Right renal cortex interstitium (tissue), 3 donors: ENCODE measurements at regions not wholly inside any gene's neighbourhood (a gene's known extent, or its start where the extent isn't known, plus 50 kb on each side); places are given as distances from the start of the nearest gene placed in this dataset.

Experiments used
- DNase-seq, 3 donors: peaks; one replicate each; pipeline ENCODE4 v3.0.0-alpha.2; 2013; ENCODE audit warnings: low read depth in 3 of 3, low spot score in 2 of 3

DNA sequence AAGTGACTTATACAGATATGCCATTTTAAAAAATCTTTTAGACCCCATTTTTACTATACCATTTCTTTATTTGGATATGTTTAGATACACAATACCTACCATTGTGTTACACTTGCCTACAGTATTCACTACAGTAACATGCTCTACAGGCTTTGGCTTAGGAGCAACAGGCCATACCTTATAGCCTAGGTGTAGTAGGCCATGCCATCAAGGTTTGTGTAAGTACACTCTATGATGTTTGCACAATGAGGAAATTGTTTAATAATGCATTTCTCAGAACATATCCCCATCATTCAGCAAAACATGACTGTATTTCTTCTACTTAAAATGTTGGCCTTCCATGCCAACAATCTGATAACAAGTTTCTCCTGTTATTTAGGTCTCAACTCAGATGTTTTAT lies 1559.5 kb upstream of the TENM4 start:
- no peak for DNase-seq

DNA sequence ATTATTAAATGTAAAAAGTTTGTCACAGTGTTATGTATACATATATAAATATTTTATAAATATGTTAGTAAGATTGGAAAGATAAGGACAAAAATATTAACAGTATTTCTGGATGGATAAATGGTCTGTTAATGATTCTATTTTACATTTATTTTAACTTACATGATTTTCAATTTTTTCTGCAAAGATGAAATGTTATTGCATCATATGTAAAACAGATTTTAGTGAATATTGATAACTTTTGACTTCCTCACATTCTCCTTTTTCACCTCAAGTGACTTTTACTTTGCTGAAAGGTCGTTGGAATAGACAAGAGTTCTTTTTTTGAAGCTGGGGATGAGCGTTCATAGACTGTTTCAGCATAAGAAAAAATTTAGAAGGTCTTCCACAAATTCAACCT lies 1554.7 kb upstream of the TENM4 start:
- DNase-seq: no peak

DNA sequence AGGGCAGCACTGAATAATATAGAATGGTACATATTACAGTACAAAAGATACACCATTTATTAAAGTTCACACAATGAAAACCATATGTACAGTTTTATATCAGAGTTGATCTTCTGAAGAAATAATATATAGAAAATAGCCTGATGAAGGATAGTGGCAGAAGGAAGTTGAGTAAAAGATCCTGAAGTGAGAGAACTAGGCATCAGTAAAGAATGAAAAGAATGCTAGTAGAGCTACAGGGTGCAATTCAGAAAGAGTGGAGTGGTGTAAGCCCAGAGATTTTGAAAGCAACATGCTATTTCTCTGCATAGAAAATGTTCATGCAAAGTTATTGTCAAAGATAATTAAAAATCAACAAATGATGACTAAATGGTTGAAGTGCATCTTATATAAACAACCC lies 1552.7 kb upstream of the TENM4 start:
- DNase-seq: no peak

DNA sequence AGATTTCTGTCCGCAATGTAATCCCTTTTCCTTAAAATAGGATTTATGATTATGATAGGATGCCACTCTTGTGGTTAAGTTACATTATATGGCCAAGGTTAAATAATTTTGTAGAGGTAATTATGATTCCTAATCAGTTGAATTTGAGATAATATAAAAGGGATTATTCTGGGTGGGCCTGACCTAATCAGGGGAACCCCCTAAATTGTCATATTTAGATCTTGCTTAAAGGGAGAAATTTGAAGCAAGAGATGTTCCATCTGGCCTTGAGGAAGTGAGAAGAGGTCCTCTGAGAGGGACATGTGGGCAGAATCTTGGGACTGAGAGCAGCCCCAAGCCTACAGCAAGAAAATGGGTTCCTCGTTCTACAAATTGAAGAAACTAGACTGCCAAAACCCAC lies 1550.1 kb upstream of the TENM4 start:
- DNase-seq: no peak

DNA sequence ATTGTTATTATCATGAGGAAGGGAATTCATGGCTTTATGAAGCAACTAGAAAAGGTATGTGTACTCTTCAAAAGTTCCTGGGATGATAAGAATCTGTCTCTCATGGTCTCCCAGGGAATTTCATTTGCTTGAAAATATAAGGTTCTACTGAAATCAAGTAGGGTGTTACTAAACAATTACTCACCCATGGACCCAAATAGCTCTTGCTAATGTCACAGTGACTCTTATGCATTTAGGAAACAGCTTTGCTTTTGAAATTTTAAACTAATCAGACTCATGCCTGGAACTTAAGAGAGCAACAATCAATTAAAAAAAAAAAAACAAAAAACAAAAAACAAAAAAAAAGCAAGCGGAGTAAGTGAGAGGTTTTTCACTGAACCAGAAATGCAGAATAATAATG lies 1546.3 kb upstream of the TENM4 start:
- no peak for DNase-seq

DNA sequence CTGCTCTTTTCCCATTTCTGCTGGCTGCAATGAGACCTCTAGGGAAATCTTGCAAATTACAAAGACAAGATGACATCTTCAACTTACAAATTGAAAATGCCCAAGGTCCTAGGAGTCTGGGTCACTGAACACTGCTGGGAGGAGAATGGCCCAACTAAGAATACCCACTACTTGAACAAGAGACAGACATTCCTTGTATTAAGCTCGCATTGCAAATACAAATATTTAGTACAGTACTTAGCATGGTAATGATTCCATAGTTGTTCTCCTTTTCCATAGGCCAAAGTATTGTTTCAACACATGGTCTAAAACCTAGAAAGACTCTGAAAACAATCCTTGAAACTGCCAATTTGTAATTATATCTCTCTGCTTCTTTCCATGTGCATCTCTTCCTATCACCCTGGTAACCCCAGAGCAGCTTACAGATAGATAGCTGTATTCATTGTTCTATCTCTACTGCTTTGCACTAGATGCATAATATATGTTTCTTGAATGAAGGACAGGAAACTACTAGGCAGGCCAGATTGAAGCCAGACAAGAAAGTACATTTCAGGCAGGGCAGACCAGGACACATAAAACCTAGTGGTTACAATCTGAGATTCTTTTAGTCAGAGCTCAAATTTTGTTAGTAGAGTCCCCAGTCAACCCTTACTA lies 1545.7 kb upstream of the TENM4 start:
- no peak for DNase-seq

DNA sequence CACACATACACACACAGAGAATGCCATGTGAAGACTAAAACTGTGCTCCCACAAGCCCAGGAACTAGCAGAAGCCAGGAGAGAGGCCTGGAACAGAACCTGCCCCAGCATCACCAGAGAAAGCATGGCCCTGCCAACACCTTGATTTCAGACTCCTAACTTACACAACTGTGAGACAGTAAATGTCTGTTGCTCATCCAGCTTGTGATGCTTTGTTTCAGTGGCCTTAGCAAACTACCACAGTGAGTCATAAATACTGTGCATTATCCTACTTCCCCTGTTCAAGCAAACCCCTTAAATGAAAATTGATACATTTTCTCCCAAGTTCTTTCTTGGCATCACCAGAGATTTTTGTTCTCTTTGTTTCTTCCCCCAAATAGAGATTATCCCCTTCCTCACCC lies 1539.4 kb upstream of the TENM4 start:
- DNase-seq: no peak

DNA sequence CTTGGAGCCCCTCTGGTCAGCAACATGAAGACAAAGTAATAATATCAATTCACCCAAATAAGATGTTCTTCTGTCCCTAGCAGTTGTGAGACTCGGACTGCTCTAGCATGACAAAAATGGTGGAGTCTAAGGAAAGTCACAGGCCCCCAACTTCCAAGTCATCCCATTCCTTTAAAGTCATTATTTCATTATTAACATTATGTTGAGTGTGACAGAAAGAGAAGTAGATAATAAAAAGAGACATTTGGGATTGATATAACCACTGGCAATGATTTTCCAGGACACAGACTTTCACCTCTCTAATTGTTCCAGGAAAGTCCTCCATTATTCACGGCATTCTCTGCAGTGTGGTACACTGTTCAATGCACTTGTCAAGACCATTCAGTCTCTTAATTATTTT lies 1533.0 kb upstream of the TENM4 start:
- no peak for DNase-seq

DNA sequence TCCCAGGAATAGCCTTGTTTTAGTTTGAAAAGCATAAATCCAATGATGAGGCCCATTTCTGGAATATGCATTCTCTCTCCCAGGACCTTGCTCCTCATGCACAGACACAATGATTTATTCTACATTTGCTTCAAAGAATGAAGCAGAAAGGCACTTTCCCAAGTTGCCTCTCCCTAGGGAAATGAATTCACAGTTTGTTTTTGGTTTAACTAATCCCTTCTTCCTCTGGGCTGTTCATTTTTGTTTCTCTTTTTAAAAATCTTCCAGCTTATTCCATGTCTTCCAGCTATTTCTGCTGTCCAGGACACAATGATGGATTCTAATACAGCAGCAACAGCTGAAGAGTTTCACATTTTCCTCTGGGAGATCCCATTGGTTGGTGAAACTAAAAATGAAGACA lies 1529.2 kb upstream of the TENM4 start:
- DNase-seq: no peak

DNA sequence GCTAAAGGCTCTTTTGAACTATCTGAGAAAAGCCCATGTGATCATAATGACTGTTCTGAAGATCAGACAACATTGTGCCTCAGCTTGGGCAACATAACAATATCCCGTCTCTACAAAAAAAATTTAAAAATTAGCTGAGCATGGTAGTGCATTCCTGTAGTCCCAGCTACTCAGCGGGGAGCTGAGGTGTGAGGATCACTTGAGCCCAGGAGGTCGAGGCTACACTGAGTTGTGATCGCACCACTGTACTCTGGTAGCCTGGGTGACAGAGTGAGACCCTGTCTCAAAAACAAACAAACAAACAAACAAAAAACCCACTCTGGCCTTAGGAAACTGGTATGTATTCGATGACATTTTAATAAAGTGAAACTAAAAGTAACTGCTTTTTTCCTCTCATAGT lies 1526.8 kb upstream of the TENM4 start:
- DNase-seq: no peak

DNA sequence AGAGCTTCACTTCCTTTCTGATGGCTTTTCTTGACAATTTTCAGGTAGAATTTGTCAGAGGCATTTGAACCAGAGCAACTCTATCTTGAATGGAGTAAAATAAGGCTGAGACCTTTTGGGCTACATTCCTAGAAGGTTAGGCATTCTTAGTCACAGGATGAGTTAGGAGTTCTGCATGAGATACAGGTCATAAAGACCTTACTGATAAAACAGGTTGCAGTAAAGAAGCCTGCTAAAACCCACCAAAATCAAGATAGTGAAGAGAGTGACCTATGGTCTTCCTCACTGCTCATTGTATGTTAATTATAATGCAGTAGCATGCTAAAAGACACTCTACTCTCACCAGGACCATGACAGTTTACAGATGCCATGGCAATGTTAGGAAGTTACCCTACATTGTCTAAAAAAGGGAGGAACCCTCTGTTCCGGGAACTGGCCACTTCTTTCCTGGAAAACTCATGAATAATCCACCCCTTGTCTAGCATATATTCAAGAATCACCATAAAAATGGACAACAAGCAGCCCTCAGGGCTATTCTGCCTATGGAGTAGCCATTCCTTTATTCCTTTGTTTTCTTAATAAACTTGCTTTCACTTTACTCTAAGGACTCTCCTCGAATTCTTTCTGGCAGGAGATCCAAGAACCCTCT lies 1519.7 kb upstream of the TENM4 start:
- no peak for DNase-seq

DNA sequence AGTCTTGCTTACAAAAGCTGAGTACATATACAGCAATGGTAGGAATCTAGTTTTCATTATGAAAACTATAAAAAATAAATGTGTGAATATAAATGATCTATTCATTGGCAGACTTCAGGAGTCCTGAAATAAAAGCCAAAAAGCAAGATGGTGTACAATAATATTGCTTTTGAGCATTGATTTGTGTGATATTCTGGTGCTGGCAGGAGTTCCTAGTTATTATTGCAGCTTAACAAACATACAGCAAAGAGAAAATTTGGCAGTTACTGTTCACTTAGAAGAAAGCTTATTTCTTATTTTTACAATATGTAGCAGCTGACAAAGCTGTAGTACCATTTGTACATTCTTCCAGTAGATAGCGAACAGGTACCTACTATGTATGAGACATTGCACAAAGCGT lies 1518.9 kb upstream of the TENM4 start:
- DNase-seq: no peak

DNA sequence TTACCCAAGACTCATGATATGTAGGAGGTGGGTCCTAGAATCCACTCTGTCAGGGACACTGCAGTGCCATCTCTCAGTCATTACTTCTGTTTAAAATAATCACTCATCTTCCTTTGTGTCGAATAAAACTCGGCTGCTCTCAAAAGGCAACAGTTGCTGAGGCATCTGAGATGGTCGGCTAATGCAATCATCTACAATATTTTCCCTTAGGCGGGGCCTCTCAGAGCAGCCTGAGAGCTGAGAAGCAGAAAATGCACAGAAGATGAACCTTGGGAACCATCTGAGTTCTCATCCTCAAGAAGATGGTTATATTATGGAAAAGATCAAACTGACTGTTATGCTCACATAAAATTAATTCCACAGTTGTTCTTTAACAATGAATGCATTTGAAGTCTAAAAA lies 1518.2 kb upstream of the TENM4 start:
- no peak for DNase-seq

DNA sequence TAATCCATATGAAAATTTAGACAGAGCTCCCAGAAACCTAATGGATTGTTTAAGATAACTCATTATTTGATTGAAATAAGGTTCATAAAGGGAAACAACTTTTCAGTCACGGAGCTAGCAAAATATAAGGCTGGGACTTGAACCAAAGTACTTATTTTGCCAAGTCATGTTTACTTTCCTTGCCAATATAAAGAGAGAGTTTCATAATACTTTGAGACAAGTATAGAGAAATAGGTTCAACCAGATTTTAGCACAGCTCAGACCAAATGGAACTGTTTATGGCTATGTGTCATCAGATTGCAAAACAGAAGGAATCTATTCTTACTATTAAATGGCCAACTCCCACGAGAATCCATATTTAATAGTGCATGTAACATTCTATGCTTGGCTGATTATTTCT lies 1517.5 kb upstream of the TENM4 start:
- no peak for DNase-seq

DNA sequence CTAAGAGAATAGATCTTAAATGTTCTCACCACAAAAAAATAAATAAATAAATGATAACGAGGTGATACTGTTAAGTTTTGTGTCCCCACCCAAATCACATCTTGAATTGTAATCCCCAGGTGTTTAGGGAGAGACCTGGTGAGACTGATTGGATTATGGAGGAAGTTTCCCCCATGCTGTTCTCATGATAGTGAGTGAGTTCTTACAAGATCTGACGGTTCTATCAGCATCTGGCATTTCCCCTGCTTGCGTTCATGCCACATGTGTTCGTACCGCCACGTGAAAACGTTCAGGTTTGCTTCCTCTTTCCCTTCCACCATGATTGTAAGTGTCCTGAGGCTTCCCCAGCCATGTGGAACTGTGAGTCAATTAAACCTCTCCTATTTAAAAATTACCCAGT lies 1514.8 kb upstream of the TENM4 start:
- DNase-seq: no peak

DNA sequence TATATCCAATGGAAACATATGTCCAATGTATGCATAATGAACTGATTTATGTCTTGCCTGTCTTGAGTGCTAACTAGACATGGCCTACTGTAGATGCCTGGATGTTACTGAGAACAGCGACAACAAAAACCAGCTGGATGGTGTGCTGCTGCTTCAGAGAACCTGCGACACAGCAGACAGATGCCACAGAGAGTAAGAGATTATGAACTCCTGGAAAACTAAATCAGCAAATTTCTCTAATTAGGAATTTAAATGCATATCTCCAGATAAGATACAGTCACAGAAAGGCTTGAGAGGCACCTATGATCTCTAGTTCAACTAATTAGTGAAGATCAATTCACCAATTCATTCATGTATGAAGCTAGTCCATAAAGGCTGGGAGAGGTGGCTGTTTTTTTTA lies 1508.0 kb upstream of the TENM4 start:
- DNase-seq: no peak

DNA sequence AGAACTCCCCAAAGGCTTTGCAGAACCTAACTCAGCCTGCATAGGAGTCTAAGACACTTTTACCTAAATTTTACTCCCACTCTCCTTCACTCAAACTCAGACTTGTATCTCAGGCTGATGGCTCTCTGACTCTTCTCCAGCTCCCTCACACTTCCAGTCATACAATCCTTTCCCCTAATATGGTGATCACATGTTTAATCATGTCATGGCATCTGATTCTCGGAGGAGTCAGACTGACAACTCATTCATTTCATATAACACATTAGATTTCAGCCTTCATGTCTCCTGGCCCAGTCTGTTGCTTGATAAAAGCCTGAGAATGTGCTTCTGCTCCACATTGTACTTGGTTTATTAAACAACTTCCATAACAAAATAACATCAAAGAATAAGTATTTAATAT lies 1503.9 kb upstream of the TENM4 start:
- no peak for DNase-seq

DNA sequence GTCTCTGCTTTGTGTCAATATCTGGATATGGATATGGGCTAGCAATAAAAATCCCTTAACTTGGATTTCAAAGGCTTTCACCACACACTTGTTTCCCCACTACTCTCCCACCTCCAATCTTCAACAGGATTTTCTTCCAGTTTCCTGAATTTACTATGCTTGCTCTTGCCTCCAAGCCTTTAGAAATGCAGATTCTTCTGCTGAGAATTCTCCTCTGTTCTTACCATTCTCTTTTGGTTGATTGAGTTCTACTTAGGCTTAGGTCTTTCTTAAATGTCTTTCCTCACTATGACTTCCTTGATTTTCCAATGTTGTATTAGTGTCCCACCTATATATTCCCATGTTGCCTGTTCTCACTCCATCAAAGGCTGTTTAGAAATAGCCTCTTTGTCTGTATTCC lies 1502.4 kb upstream of the TENM4 start:
- no peak for DNase-seq

DNA sequence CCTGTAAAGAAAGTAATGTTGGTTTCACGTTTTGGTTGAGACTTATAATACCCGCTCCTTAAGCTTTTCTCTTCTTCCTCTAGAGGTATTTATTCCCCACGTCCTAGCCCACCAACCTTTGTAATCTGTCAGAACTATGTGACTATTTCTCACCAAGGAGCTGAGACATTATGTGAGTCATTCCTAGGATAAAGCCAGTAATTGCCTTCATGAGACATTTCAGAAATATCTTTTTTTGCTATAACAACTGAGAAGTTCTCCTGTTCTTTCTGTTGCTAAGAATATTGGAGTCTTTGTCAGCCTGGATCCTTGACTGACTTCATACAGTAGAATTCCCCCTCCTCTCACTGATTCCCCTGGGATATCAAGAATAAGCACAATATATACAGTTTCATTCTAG lies 1497.0 kb upstream of the TENM4 start:
- no peak for DNase-seq

DNA sequence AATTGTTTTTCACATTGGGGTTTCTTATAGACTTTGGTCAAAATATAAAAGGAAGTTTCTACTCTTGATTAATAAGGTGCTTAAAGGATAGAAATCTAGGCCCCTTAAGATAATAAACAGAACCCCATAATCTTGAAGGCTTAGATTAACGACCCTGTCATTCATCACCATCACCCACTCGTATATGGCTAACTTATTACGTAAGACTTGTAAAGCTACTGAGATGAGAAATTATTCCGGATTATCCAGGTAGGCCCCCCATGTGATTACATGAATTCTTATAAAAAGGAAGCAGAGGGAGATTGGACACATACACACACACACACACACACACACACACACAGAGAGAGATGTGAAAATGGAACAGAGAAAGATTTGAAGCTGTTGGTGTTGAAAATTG lies 1489.2 kb upstream of the TENM4 start:
- DNase-seq: no peak

DNA sequence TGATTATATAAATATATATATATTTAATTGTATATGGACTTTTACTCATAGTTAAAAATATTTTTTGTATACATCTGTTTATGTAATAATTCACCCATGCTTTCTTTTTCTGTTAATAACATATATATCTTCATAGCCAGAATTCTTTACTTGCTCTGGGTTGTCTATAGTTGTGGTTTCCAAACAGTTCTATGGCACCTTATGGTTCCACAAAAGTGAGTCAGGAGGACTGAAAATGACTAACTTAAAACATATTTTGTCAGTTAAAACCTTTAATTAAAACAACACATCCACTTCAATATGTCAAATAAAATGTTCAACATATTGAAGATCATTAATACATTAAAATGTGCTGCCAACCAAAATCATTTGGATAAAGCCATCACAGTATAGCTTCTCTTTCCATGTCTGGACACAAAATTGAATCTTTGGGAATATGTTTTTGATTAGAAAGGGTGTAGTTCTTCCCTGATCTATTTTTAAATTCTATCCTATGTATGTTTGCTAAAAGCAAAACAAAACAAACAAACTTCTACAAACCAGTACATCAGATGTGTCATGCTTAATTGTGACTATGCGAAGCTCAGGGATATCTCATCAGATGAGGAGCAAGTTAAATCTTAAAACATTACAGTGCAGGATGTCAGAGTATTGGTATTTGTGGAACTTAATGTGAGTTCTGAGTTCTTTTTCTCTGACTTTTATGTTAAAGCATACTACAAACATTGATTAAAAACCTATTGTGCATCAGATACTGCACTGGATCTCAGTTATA lies 1488.4 kb upstream of the TENM4 start:
- no peak for DNase-seq

DNA sequence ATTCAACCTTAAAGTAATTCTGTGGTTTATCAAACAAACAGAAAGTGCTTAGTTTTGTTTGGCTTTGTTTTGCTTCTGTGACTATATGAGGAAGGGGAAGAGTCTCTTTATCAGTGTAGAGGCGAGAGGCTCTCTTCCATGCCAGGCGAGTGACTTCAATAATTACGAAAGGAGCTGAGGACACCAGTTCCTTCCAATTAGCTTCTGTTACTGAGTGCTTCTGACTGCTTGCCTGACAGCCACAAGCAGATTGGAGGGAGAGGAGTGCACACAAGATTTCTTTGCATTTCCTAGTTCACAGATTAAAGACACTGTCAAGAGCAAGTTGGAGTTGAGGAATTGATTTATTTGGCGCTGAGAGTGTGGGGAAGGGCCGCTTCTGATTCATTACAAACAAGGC lies 1484.5 kb upstream of the TENM4 start:
- DNase-seq: no peak
